ENCODE measurements at regions not wholly inside any gene's neighbourhood (a gene's known extent, or its start where the extent isn't known, plus 50 kb on each side); places are given as distances from the start of the nearest gene placed in this dataset.

DNA sequence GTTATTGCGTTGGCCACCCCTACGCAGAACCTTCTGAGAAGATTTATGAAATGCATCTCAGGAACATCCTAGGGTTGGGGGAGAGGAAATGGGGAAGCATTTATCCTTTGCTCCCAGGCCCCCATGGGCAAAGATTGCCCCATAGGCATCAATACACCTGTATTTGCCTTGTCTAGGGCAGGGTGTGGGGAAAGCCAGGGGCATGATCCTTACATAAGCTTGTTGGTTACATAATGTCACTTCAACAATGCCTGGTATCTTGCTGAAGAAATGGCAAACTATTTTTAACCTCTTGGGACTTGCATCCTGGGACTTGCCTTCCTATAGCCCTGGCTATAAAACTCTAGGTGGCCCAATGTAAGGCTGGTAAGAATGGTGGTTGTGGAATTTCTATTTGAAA, 53.9 kb upstream of the SPRED2 start:
- TF ChIP-seq CTCF (IDR thresholded peaks at IDR 0.05), result no peak
- TF ChIP-seq EZH2 (IDR thresholded peaks at IDR 0.05; ENCODE audit: borderline replicate concordance, insufficient read depth, low read depth, low read length, poor library complexity, severe bottlenecking), result no peak

Measured in B cell (primary cell).